RWPE1 (cell line): ENCODE measurements at regions not wholly inside any gene's neighbourhood (a gene's known extent, or its start where the extent isn't known, plus 50 kb on each side); places are given as distances from the start of the nearest gene placed in this dataset.

Source experiments
- CTCF ChIA-PET: fragments of 350-600 bp; sonication (Branson Sonifier 250); formaldehyde crosslinking; extraction: SDS; loops from one replicate; lab custom pipeline; 2021; lab: Yijun Ruan, JAX
- POLR2A ChIA-PET: fragments of 400-600 bp; formaldehyde crosslinking; extraction: SDS; loops from one replicate; lab custom pipeline; 2020; ENCODE audit warnings: antibody characterized with exemption; ENCODE audit not compliant: low non-redundant PET; lab: Yijun Ruan, JAX
- DNase-seq: peaks from one replicate; pipeline ENCODE4 v3.0.0; 2012; ENCODE audit warnings: low spot score
- H3K27ac ChIP-seq: fragments of 450-650 bp; 2 replicates; pipeline ENCODE4 v1.5.1; 2017
- TF ChIP-seq, protein P1 (sequence below): fragments of 450-650 bp; conservative IDR thresholded peaks from 2 replicates; pipeline ENCODE4 v1.5.1; 2017; ENCODE audit warnings: low read depth, mild to moderate bottlenecking

- ChIA-PET POLR2A (no interaction called here), CTCF (no interaction called here)
- DNase-seq: no peak
- TF ChIP-seq, protein P1, sequence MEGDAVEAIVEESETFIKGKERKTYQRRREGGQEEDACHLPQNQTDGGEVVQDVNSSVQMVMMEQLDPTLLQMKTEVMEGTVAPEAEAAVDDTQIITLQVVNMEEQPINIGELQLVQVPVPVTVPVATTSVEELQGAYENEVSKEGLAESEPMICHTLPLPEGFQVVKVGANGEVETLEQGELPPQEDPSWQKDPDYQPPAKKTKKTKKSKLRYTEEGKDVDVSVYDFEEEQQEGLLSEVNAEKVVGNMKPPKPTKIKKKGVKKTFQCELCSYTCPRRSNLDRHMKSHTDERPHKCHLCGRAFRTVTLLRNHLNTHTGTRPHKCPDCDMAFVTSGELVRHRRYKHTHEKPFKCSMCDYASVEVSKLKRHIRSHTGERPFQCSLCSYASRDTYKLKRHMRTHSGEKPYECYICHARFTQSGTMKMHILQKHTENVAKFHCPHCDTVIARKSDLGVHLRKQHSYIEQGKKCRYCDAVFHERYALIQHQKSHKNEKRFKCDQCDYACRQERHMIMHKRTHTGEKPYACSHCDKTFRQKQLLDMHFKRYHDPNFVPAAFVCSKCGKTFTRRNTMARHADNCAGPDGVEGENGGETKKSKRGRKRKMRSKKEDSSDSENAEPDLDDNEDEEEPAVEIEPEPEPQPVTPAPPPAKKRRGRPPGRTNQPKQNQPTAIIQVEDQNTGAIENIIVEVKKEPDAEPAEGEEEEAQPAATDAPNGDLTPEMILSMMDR: no peak
- no peak overlapping the region for H3K27ac ChIP-seq
These were observed 153.4 kb upstream of the GDF10 start for GRCh38 chr10:47146572-47146971.

GRCh38 chr10:47147186-47147585 lies 152.8 kb upstream of the GDF10 start:
- ChIA-PET CTCF (no interaction called here), POLR2A (no interaction called here)
- TF ChIP-seq, protein P1: no peak
- DNase-seq: no peak
- no peak overlapping the region for H3K27ac ChIP-seq

GRCh38 chr10:47150581-47150980 lies 149.4 kb upstream of the GDF10 start:
- TF ChIP-seq, protein P1: no peak
- ChIA-PET CTCF (no interaction called here), POLR2A (no interaction called here)
- DNase-seq: no peak
- H3K27ac ChIP-seq: no peak overlapping the region

DNA sequence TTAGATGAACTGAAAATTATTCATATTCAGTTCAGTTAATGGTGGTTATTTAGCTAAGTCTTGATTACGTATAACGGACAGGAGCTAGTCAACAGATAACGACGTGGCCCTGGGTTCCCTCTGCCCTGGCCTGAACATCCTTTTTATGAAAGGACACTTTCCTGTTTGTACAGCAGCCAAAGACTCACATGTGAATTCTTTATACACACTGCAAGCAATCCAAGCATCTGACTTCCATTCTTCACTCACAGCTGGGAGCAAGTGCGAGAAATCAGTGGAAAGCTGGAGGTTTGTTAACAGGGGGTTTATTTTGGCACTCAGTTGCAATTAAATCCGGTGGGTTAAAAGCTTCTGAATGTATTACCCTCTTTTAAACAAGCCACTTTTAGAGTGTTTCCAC lies 148.1 kb upstream of the GDF10 start:
- no peak for DNase-seq
- ChIA-PET CTCF (interaction anchor here (0.6 to 0.7 kb wide), 2 partner anchors 112 to 1591 kb away, joined by 3 read pairs; no protein-coding TSS in a partner anchor), POLR2A (no interaction called here)
- no peak overlapping the region for H3K27ac ChIP-seq
- TF ChIP-seq, protein P1: no peak

GRCh38 chr10:47152861-47153349 lies 147.1 kb upstream of the GDF10 start:
- peak; percentile 51 for DNase-seq
- POLR2A ChIA-PET: no interaction called here
- TF ChIP-seq, protein P1: 0 out of 2 replicates have a peak, but pooled peaks have one; percentile 22
- CTCF ChIA-PET: interaction anchor here (0.8 to 1.2 kb wide), 3 partner anchors 8 to 14 kb away, joined by 3 read pairs; no protein-coding TSS in a partner anchor
- no peak overlapping the region for H3K27ac ChIP-seq

- TF ChIP-seq, protein P1: no peak
- POLR2A ChIA-PET: no interaction called here
- CTCF ChIA-PET: no interaction called here
- DNase-seq: no peak
- H3K27ac ChIP-seq: no peak overlapping the region
These were observed 145.2 kb upstream of the GDF10 start for GRCh38 chr10:47154762-47155161.

DNA sequence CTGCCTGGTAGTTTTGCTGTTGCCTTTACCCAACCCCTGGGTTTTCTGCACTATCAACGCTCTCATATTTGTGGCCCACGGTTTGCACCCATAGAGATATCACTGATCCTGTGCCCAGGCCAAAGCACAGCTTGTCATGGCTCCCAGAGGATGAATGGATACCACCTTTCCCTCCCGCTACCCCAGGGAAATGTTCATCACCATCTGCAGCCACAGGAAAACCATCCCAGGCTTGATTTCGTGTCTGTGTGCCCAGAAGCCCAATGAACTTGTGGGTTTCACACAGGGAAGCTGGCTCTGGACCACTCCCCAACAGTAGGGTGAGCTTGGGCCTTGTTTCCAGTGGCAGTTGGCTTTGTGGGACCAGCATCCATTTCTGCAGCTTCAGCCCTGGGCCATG lies 143.1 kb upstream of the GDF10 start:
- CTCF ChIA-PET: no interaction called here
- TF ChIP-seq, protein P1: no peak
- POLR2A ChIA-PET: no interaction called here
- no peak for DNase-seq
- H3K27ac ChIP-seq: no peak overlapping the region
